IMR-90 (cell line): ENCODE measurements at regions not wholly inside any gene's neighbourhood (a gene's known extent, or its start where the extent isn't known, plus 50 kb on each side); places are given as distances from the start of the nearest gene placed in this dataset.

Experiments
- ATAC-seq: fragments of 200-7000 bp; cut with Tn5 transposase; 2 replicates; pipeline ENCODE4 v1.9.1; 2020; ENCODE audit warnings: low read depth, mild to moderate bottlenecking, moderate library complexity
- BruUV-seq: library from RNA; stranded (reverse); fragments of 400-500 nt; replicated peaks from 2 replicates; lab custom pipeline; 2021; lab: Mats Ljungman, UMichigan
- CTCF ChIA-PET: fragments of 300-600 bp; formaldehyde crosslinking; extraction: SDS; loops from one replicate; lab custom pipeline; 2021; ENCODE audit warnings: antibody characterized with exemption; lab: Yijun Ruan, JAX
- POLR2A ChIA-PET: fragments of 300-600 bp; sonication (Branson Sonifier 250); formaldehyde crosslinking; loops from one replicate; lab custom pipeline; 2022; ENCODE audit warnings: antibody characterized with exemption; ENCODE audit not compliant: unreplicated experiment; lab: Charles Lee
- DNase-seq: peaks from one replicate; pipeline ENCODE4 v3.0.0; 2013
- H2AFZ ChIP-seq: replicated peaks from 2 replicates; pipeline ENCODE3; 2013; ENCODE audit warnings: low read length, mild to moderate bottlenecking; ENCODE audit not compliant: poor library complexity
- H2AK5ac ChIP-seq: 2 replicates; pipeline ENCODE4 v1.6.1; 2013; ENCODE audit warnings: low read depth, low read length, inconsistent platforms
- H2AK9ac ChIP-seq: replicated peaks from 2 replicates; pipeline ENCODE3; 2013; ENCODE audit warnings: mild to moderate bottlenecking, low read depth, low read length, moderate library complexity; ENCODE audit not compliant: poor library complexity
- H2BK120ac ChIP-seq: 2 replicates; pipeline ENCODE4 v1.6.1; 2013; ENCODE audit warnings: low read depth, low read length, inconsistent platforms
- H2BK15ac ChIP-seq: 3 replicates; pipeline ENCODE4 v1.6.1; 2013; ENCODE audit warnings: low read depth, low read length, inconsistent platforms
- H2BK20ac ChIP-seq: 2 replicates; pipeline ENCODE4 v1.6.1; 2013; ENCODE audit warnings: low read depth, mild to moderate bottlenecking, inconsistent platforms, low read length, moderate library complexity
- H2BK5ac ChIP-seq: 2 replicates; pipeline ENCODE4 v1.6.1; 2013; ENCODE audit warnings: mild to moderate bottlenecking, low read depth, low read length, inconsistent platforms; ENCODE audit not compliant: poor library complexity, severe bottlenecking
- H3K14ac ChIP-seq: replicated peaks from 2 replicates; pipeline ENCODE4 v1.6.1; 2013; ENCODE audit warnings: low read depth, low read length, inconsistent platforms
- H3K18ac ChIP-seq: 2 replicates; pipeline ENCODE4 v1.6.1; 2013; ENCODE audit warnings: low read depth, low read length, control low read depth
- H3K23ac ChIP-seq: 2 replicates; pipeline ENCODE4 v1.6.1; 2013; ENCODE audit warnings: low read depth, low read length, inconsistent platforms
- H3K27ac ChIP-seq: 2 replicates; pipeline ENCODE4 v1.5.1; 2013; ENCODE audit warnings: mild to moderate bottlenecking, control low read depth, low read length; ENCODE audit not compliant: insufficient read depth
- H3K27me3 ChIP-seq: 2 replicates; pipeline ENCODE4 v1.6.1; 2013; ENCODE audit warnings: low read length; ENCODE audit not compliant: control insufficient read depth, insufficient read depth
- H3K36me3 ChIP-seq: 2 replicates; pipeline ENCODE4 v1.6.1; 2013; ENCODE audit warnings: low read length, mixed read lengths; ENCODE audit not compliant: control insufficient read depth, insufficient read depth
- H3K4ac ChIP-seq: 2 replicates; pipeline ENCODE4 v1.6.1; 2013; ENCODE audit warnings: low read depth, low read length, inconsistent platforms
- H3K4me1 ChIP-seq: 2 replicates; pipeline ENCODE4 v1.6.1; 2013; ENCODE audit warnings: low read length, mixed read lengths; ENCODE audit not compliant: control insufficient read depth, insufficient read depth
- H3K4me2 ChIP-seq: 2 replicates; pipeline ENCODE4 v1.6.1; 2013; ENCODE audit warnings: low read depth, mild to moderate bottlenecking, control low read depth, low read length, moderate library complexity
- H3K4me3 ChIP-seq: 2 replicates; pipeline ENCODE4 v1.5.1; 2013; ENCODE audit warnings: low read depth, mild to moderate bottlenecking, control low read depth, low read length, moderate library complexity; ENCODE audit not compliant: insufficient read depth
- H3K56ac ChIP-seq: 2 replicates; pipeline ENCODE4 v1.6.1; 2013; ENCODE audit warnings: low read length, inconsistent platforms; ENCODE audit not compliant: insufficient read depth; ENCODE audit errors: extremely low read depth
- H3K79me1 ChIP-seq, 2 experiments: 2 replicates each; pipeline ENCODE4 v1.6.1; 2013; ENCODE audit warnings: low read length in 2 of 2, inconsistent platforms in 1 of 2, low read depth in 1 of 2
- H3K9ac ChIP-seq: 2 replicates; pipeline ENCODE4 v1.6.1; 2013; ENCODE audit warnings: low read depth, low read length, control low read depth
- H3K9me1 ChIP-seq: 2 replicates; pipeline ENCODE4 v1.6.1; 2013; ENCODE audit warnings: low read length, inconsistent platforms; ENCODE audit not compliant: insufficient read depth
- H3K9me3 ChIP-seq: 2 replicates; pipeline ENCODE4 v1.6.1; 2013; ENCODE audit warnings: low read length; ENCODE audit not compliant: control insufficient read depth, insufficient read depth
- H4K20me1 ChIP-seq: 2 replicates; pipeline ENCODE4 v1.6.1; 2013; ENCODE audit warnings: low read length, inconsistent platforms; ENCODE audit not compliant: insufficient read depth
- H4K5ac ChIP-seq: 2 replicates; pipeline ENCODE4 v1.6.1; 2013; ENCODE audit warnings: mild to moderate bottlenecking, low read depth, low read length, control low read depth
- H4K8ac ChIP-seq, 2 experiments: 2 replicates each; pipeline ENCODE4 v1.6.1; 2013; ENCODE audit warnings: low read depth in 2 of 2, low read length in 2 of 2, control low read depth in 1 of 2, inconsistent platforms in 1 of 2
- H4K91ac ChIP-seq: 2 replicates; pipeline ENCODE4 v1.6.1; 2013; ENCODE audit warnings: low read depth, low read length, inconsistent platforms; ENCODE audit not compliant: insufficient read depth
- BHLHE40 ChIP-seq: fragments of 150-350 bp; IDR thresholded peaks from 2 replicates; pipeline ENCODE4 v1.6.1; 2016; ENCODE audit warnings: mild to moderate bottlenecking, low read depth, low read length
- RCOR1 ChIP-seq: IDR thresholded peaks from 2 replicates; pipeline ENCODE4 v1.6.1; 2012; ENCODE audit warnings: mild to moderate bottlenecking, low read length, improper control_type of control experiment; ENCODE audit not compliant: insufficient replicate concordance
- USF2 ChIP-seq: fragments of 150-350 bp; IDR thresholded peaks from 2 replicates; pipeline ENCODE4 v1.6.1; 2017; ENCODE audit warnings: mild to moderate bottlenecking, antibody characterized with exemption, low read length, low read depth
- WGBS, 2 experiments: methylation state at CpG; one replicate each; pipeline versions ENCODE4 v1.1.5 to v1.1.7; 2013; ENCODE audit warnings: missing lambda C conversion rate in 2 of 2; ENCODE audit not compliant: insufficient read length in 1 of 2; ENCODE audit errors: extremely low coverage in 2 of 2; 5-methylcytosine and 5-hydroxymethylcytosine counted together
- dilution Hi-C: fragments of 300-500 bp; cut with HindIII; formaldehyde crosslinking; loops from one replicate; pipeline ENCODE4 v1.14.3; 2018; ENCODE audit warnings: low sequenced_read_pairs; ENCODE audit not compliant: unreplicated experiment
- in situ Hi-C: fragments of 300-500 bp; cut with MboI; formaldehyde crosslinking; loops from 3 replicates; pipeline ENCODE4 v1.14.3; 2019; ENCODE audit warnings: low sequenced_read_pairs, inconsistent platforms, mixed read lengths
- intact Hi-C: fragments of 100-400 bp; cut with micrococcal nuclease; formaldehyde crosslinking; loops from 2 replicates; pipeline ENCODE4 v1.10.0; 2022

GRCh38 chr2:147714582-147714981 is 130.2 kb upstream of the ACVR2A start:
- dilution Hi-C loops (no loop called here), intact Hi-C loops (no loop called here), in situ Hi-C loops (no loop called here)
- no peak overlapping the region for H3K14ac ChIP-seq
- no peak overlapping the region for H2BK15ac ChIP-seq
- H3K4me3 ChIP-seq, result no peak overlapping the region
- no peak overlapping the region for H3K4me2 ChIP-seq
- H3K79me1 ChIP-seq, result no peaks in the 10 kb centered on the region
- H2AFZ ChIP-seq, result no peak overlapping the region
- TF ChIP-seq BHLHE40 (no peak), RCOR1 (no peak), USF2 (no peak)
- WGBS, 2 experiments, result no CpG with 5 or more reads among the region's 3 CpGs
- no peak overlapping the region for H3K9ac ChIP-seq
- H2AK9ac ChIP-seq, result no peak overlapping the region
- no peak overlapping the region for H2BK120ac ChIP-seq
- H3K4ac ChIP-seq, result no peak overlapping the region
- H2AK5ac ChIP-seq, result no peak overlapping the region
- no peak overlapping the region for H3K23ac ChIP-seq
- no peaks in the 10 kb centered on the region for H3K27me3 ChIP-seq
- H3K36me3 ChIP-seq, result no peaks in the 10 kb centered on the region
- H3K4me1 ChIP-seq, result no peaks in the 10 kb centered on the region
- BruUV-seq, result no TSS peak
- H3K9me1 ChIP-seq, result no peaks in the 10 kb centered on the region
- H3K27ac ChIP-seq, result no peak overlapping the region
- H4K20me1 ChIP-seq, result no peaks in the 10 kb centered on the region
- H3K18ac ChIP-seq, result no peak overlapping the region
- H3K9me3 ChIP-seq, result peaks cover 2% of the 10 kb centered on the region; the same call in 1 of the 2 replicates
- no peak overlapping the region for H4K5ac ChIP-seq
- ATAC-seq (no peak), DNase-seq (no peak)
- H2BK5ac ChIP-seq, result no peak overlapping the region
- ChIA-PET POLR2A (no interaction called here), CTCF (interaction anchor here (0.6 kb wide), 1 partner anchor 1424 kb away, joined by 3 read pairs; no protein-coding TSS in a partner anchor)
- no peak overlapping the region for H4K8ac ChIP-seq
- no peak overlapping the region for H4K91ac ChIP-seq
- no peak overlapping the region for H3K56ac ChIP-seq
- H2BK20ac ChIP-seq, result no peak overlapping the region
